PC-3 (cell line): ENCODE measurements at regions not wholly inside any gene's neighbourhood (a gene's known extent, or its start where the extent isn't known, plus 50 kb on each side); places are given as distances from the start of the nearest gene placed in this dataset.

Experiments
- ATAC-seq: fragments of 200-7000 bp; cut with Tn5 transposase; 2 replicates; pipeline ENCODE4 v1.9.1; 2020; ENCODE audit warnings: mild to moderate bottlenecking, moderate library complexity
- BruUV-seq: library from RNA; stranded (reverse); fragments of 400-500 nt; replicated peaks from 2 replicates; lab custom pipeline; 2021; lab: Mats Ljungman, UMichigan
- CTCF ChIA-PET: fragments of 300-600 bp; sonication (Branson Sonifier 250); formaldehyde crosslinking; loops from one replicate; lab custom pipeline; 2022; ENCODE audit warnings: antibody characterized with exemption; lab: Charles Lee
- POLR2A ChIA-PET: fragments of 300-600 bp; sonication (Branson Sonifier 250); formaldehyde crosslinking; loops from one replicate; lab custom pipeline; 2022; ENCODE audit warnings: antibody characterized with exemption; ENCODE audit not compliant: unreplicated experiment; lab: Charles Lee
- DNase-seq: peaks from one replicate; pipeline ENCODE4 v3.0.0-alpha.2; 2015
- H2AFZ ChIP-seq: fragments of 300-600 bp; sonication (generic); 2 replicates; pipeline ENCODE4 v1.6.0; 2016; ENCODE audit warnings: antibody characterized with exemption, low read length
- H3F3A ChIP-seq: fragments of 300-600 bp; sonication (generic); one replicate; pipeline ENCODE4 v1.6.0; 2017; ENCODE audit warnings: antibody characterized with exemption, low read length, control low read depth, mild to moderate bottlenecking; ENCODE audit not compliant: unreplicated experiment
- H3K27ac ChIP-seq: fragments of 300-600 bp; sonication (generic); 2 replicates; pipeline ENCODE4 v1.5.1; 2016; ENCODE audit warnings: mild to moderate bottlenecking, low read length
- H3K27me3 ChIP-seq: fragments of 300-600 bp; sonication (generic); 2 replicates; pipeline ENCODE4 v1.6.1; 2016; ENCODE audit warnings: low read length, mixed read lengths
- H3K36me3 ChIP-seq: fragments of 300-600 bp; sonication (generic); 2 replicates; pipeline ENCODE4 v1.6.1; 2016; ENCODE audit warnings: low read depth, mixed run types, low read length, mixed read lengths
- H3K4me1 ChIP-seq: fragments of 300-600 bp; sonication (generic); 2 replicates; pipeline ENCODE4 v1.5.1; 2016; ENCODE audit warnings: low read length; ENCODE audit not compliant: insufficient read depth
- H3K4me2 ChIP-seq: fragments of 300-600 bp; sonication (generic); 2 replicates; pipeline ENCODE4 v1.6.0; 2016; ENCODE audit warnings: low read length
- H3K4me3 ChIP-seq: fragments of 300-600 bp; sonication (generic); 2 replicates; pipeline ENCODE4 v1.5.1; 2016; ENCODE audit warnings: mild to moderate bottlenecking, low read length, mixed read lengths
- H3K79me2 ChIP-seq: fragments of 300-600 bp; sonication (generic); 2 replicates; pipeline ENCODE4 v1.6.1; 2017; ENCODE audit warnings: low read length, mixed read lengths
- H3K9ac ChIP-seq: fragments of 300-600 bp; sonication (generic); 2 replicates; pipeline ENCODE4 v1.6.0; 2016; ENCODE audit warnings: mild to moderate bottlenecking, low read length
- H3K9me2 ChIP-seq: fragments of 300-600 bp; sonication (generic); replicated peaks from 2 replicates; pipeline ENCODE4 v1.6.1; 2016; ENCODE audit warnings: mixed run types, low read length, mixed read lengths
- H3K9me3 ChIP-seq: fragments of 300-600 bp; sonication (generic); 2 replicates; pipeline ENCODE4 v1.6.1; 2016; ENCODE audit warnings: low read length, mixed read lengths
- H4K20me1 ChIP-seq: fragments of 300-600 bp; sonication (generic); 2 replicates; pipeline ENCODE4 v1.6.1; 2016; ENCODE audit warnings: low read length, mixed read lengths
- CTCF ChIP-seq: fragments of 300-600 bp; sonication (generic); conservative IDR thresholded peaks from 2 replicates; pipeline ENCODE4 v1.5.1; 2017; ENCODE audit warnings: antibody characterized with exemption, low read depth, mild to moderate bottlenecking, low read length
- EZH2 ChIP-seq: fragments of 300-600 bp; sonication (generic); IDR thresholded peaks from one replicate; pipeline ENCODE4 v1.6.1; 2017; ENCODE audit warnings: antibody characterized with exemption, mild to moderate bottlenecking, low read length; ENCODE audit not compliant: unreplicated experiment
- EZH2phosphoT487 ChIP-seq: fragments of 300-600 bp; sonication (generic); IDR thresholded peaks from 2 replicates; pipeline ENCODE4 v1.6.1; 2018; ENCODE audit warnings: mild to moderate bottlenecking, antibody characterized with exemption, low read length, borderline replicate concordance
- intact Hi-C: fragments of 100-400 bp; cut with micrococcal nuclease; formaldehyde crosslinking; loops from 2 replicates; pipeline ENCODE4 v1.9.0; 2023

GRCh38 chr14:101397206-101397605, 164.1 kb upstream of the DIO3 start:
- ATAC-seq = no peak
- TF ChIP-seq EZH2phosphoT487 = no peak
- no peak overlapping the region for H3K9ac ChIP-seq
- no peaks in the 10 kb centered on the region for H3K27me3 ChIP-seq
- H3K79me2 ChIP-seq = no peaks in the 10 kb centered on the region
- H2AFZ ChIP-seq = no peak overlapping the region
- no peaks in the 10 kb centered on the region for H3K9me2 ChIP-seq
- no peak overlapping the region for H3K4me3 ChIP-seq
- CTCF ChIA-PET = no interaction called here
- intact Hi-C loops = no loop called here
- DNase-seq = no peak
- no TSS peak for BruUV-seq
- no peak overlapping the region for H3K27ac ChIP-seq
- H3K9me3 ChIP-seq = no peaks in the 10 kb centered on the region
- H3K36me3 ChIP-seq = no peaks in the 10 kb centered on the region
- no peak overlapping the region for H3K4me2 ChIP-seq
- no peaks in the 10 kb centered on the region for H3F3A ChIP-seq
- no peaks in the 10 kb centered on the region for H3K4me1 ChIP-seq
- H4K20me1 ChIP-seq = no peaks in the 10 kb centered on the region
- POLR2A ChIA-PET = no interaction called here

DNA sequence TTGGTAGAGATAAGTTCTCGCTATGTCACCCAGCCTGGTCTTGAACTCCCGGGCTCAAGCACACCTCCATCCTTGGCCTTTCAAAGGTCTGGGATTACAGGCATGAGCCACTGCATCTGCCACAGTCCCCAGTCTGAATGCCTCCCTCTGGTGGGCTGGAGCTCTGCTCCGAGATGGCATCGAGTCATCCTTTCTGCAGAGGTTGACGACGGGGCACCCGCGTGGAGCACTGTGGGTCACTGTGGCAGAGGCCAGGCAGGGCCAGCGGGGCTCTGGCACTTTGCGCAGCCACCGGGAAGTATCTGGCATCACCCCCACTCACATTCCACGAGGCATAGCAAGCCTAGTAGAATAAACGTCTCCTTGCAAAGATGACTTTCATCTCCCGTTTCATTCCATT, 163.3 kb upstream of the DIO3 start:
- ChIA-PET POLR2A (no interaction called here), CTCF (no interaction called here)
- no peaks in the 10 kb centered on the region for H3K27me3 ChIP-seq
- no TSS peak for BruUV-seq
- H3K9me3 ChIP-seq = no peaks in the 10 kb centered on the region
- no peak for DNase-seq
- H2AFZ ChIP-seq = no peak overlapping the region
- H3K4me3 ChIP-seq = no peak overlapping the region
- H3K4me2 ChIP-seq = no peak overlapping the region
- intact Hi-C loops = no loop called here
- ATAC-seq = no peak
- H3K4me1 ChIP-seq = no peaks in the 10 kb centered on the region
- H3K9me2 ChIP-seq = no peaks in the 10 kb centered on the region
- no peaks in the 10 kb centered on the region for H3K79me2 ChIP-seq
- H4K20me1 ChIP-seq = no peaks in the 10 kb centered on the region
- H3K36me3 ChIP-seq = no peaks in the 10 kb centered on the region
- H3K9ac ChIP-seq = no peak overlapping the region
- no peak overlapping the region for H3K27ac ChIP-seq
- H3F3A ChIP-seq = no peaks in the 10 kb centered on the region
- TF ChIP-seq EZH2 (no peak), CTCF (no peak), EZH2phosphoT487 (no peak)

DNA sequence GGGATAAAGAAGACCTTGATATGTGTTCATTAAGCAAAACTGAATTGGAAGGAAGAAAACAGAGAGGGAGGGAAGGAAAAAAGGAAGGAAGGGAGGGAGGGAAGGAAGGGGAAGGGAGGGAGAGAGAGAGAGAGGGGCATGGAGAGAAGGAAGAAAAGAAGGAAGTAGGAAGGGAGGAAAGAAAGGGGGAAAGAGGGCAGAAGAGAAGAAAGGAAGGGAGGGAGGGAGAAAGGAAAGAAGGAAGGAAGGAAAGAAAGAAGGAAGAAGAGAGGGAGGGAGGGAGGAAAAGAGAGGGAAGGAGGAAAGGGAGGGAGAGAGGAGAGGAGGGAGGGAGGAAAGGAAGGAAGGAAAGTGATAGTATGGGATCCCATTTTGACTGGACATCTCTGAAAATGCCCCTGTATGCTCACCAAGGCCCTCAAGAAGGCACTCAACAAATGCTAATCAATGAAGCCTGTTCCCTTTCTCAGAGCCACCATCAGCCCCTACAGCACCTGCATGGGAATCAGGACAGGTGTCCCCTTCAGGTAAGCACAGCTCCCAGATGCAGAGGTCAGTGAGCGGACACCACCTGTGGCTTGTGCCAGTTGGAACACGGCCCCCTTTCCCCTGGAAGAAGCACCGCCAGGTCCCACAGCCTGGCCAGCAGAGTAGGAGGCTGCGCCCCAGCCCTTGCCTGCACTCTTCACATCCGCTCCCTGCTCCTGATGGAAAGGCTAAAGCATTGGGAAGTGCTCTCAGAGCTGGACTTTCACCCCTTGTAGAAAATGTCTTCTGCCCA, 161.4 kb upstream of the DIO3 start:
- no peak overlapping the region for H2AFZ ChIP-seq
- ChIA-PET CTCF (no interaction called here), POLR2A (no interaction called here)
- TF ChIP-seq CTCF (no peak), EZH2 (no peak), EZH2phosphoT487 (no peak)
- H3K27me3 ChIP-seq = no peaks in the 10 kb centered on the region
- no peaks in the 10 kb centered on the region for H3K9me2 ChIP-seq
- H3K4me3 ChIP-seq = no peak overlapping the region
- no peaks in the 10 kb centered on the region for H3K9me3 ChIP-seq
- no peaks in the 10 kb centered on the region for H4K20me1 ChIP-seq
- no peaks in the 10 kb centered on the region for H3F3A ChIP-seq
- no peaks in the 10 kb centered on the region for H3K4me1 ChIP-seq
- no peak overlapping the region for H3K9ac ChIP-seq
- ATAC-seq = no peak
- no peak overlapping the region for H3K27ac ChIP-seq
- H3K36me3 ChIP-seq = no peaks in the 10 kb centered on the region
- no peaks in the 10 kb centered on the region for H3K79me2 ChIP-seq
- BruUV-seq = no TSS peak
- intact Hi-C loops = no loop called here
- no peak for DNase-seq
- H3K4me2 ChIP-seq = no peak overlapping the region
